ENCODE measurements at regions not wholly inside any gene's neighbourhood (a gene's known extent, or its start where the extent isn't known, plus 50 kb on each side); places are given as distances from the start of the nearest gene placed in this dataset.

- FAIRE-seq = no peak
- Histone ChIP-seq H4K20me1 (replicated peaks in 1 of 2; ENCODE audit: control insufficient read depth in 1 of 2, insufficient read depth in 2 of 2, low read length in 2 of 2) (no peaks in the 10 kb centered on the region), H3K9ac (replicated peaks in 1 of 4; ENCODE audit: extremely low read depth in 1 of 4, low read depth in 3 of 4, low read length in 3 of 4) (no peak overlapping the region), H4K5ac (ENCODE audit: insufficient read length, low read depth, low read length) (no peak overlapping the region), H2AK5ac (ENCODE audit: low read depth, low read length) (no peak overlapping the region), H3K4me3 (ENCODE audit: extremely low read depth in 1 of 4, insufficient read depth in 2 of 4, low read depth in 3 of 4, low read length in 4 of 4) (no peak overlapping the region), H3K9me3 (ENCODE audit: insufficient read depth in 2 of 2, low read depth in 1 of 2, low read length in 1 of 2) (no peaks in the 10 kb centered on the region), H3K23me2 (ENCODE audit: low read depth, low read length) (no peaks in the 10 kb centered on the region), H3K18ac (ENCODE audit: extremely low read depth, low read length) (no peak overlapping the region), H2BK15ac (ENCODE audit: low read length) (no peak overlapping the region), H3K36me3 (ENCODE audit: control insufficient read depth in 2 of 4, insufficient read depth in 4 of 4, low read length in 3 of 4) (no peaks in the 10 kb centered on the region), H4K91ac (replicated peaks; ENCODE audit: insufficient read length, low read length) (no peak overlapping the region), H3K79me1 (ENCODE audit: low read depth, low read length) (no peaks in the 10 kb centered on the region), H2BK12ac (ENCODE audit: low read depth, low read length) (no peak overlapping the region), H4K8ac (ENCODE audit: extremely low read depth, insufficient read depth, low read length) (no peak overlapping the region), H3K27ac (ENCODE audit: low read depth, low read length) (no peak overlapping the region), H3K4me2 (ENCODE audit: insufficient read depth in 1 of 2, low read depth in 2 of 2, low read length in 2 of 2) (no peak overlapping the region), H2BK120ac (replicated peaks; ENCODE audit: low read depth, low read length) (no peak overlapping the region), H2AFZ (ENCODE audit: low read length) (no peak overlapping the region), H3K14ac (ENCODE audit: insufficient read length) (no peak overlapping the region), H3K27me3 (replicated peaks in 1 of 4; ENCODE audit: control insufficient read depth in 3 of 4, extremely low read depth in 1 of 4, insufficient read depth in 3 of 4, low read length in 3 of 4) (no peaks in the 10 kb centered on the region), H2BK20ac (ENCODE audit: low read length) (no peak overlapping the region), H3K4ac (replicated peaks; ENCODE audit: insufficient read length, low read depth, low read length) (no peak overlapping the region), H3K23ac (ENCODE audit: insufficient read length) (no peak overlapping the region), H3K79me2 (ENCODE audit: control insufficient read depth in 1 of 2, insufficient read depth in 2 of 2, low read length in 2 of 2) (no peaks in the 10 kb centered on the region), H3K4me1 (replicated peaks in 1 of 4; ENCODE audit: control insufficient read depth in 3 of 4, insufficient read depth in 4 of 4, low read length in 3 of 4) (no peaks in the 10 kb centered on the region), H2BK5ac (ENCODE audit: low read depth, low read length) (no peak overlapping the region), H3K56ac (replicated peaks; ENCODE audit: insufficient read length, low read depth, low read length) (no peak overlapping the region)
- POLR2A ChIA-PET (ENCODE audit: partially characterized antibody) = no interaction called here
- CTCF ChIA-PET (ENCODE audit: partially characterized antibody) = no interaction called here
- 88% methylated on average over 3 of the region's 3 CpGs; no CpG with 5 or more reads in 1 of the 2 experiments for WGBS, 2 experiments (ENCODE audit: extremely low coverage in 1 of 2, insufficient coverage in 1 of 2, insufficient read length in 1 of 2, insufficient replicate concordance in 2 of 2, low coverage in 1 of 2, low lambda C conversion rate in 2 of 2, missing lambda C conversion rate in 1 of 2)
- TF ChIP-seq RFX5 (IDR thresholded peaks at IDR 0.05; ENCODE audit: borderline replicate concordance, low read depth, low read length) (no peak), EP300 (IDR thresholded peaks at IDR 0.05; ENCODE audit: borderline replicate concordance in 1 of 2, low read depth in 2 of 2, low read length in 2 of 2) (no peak), HDAC2 (IDR thresholded peaks at IDR 0.05; ENCODE audit: borderline replicate concordance in 1 of 2, low read depth in 2 of 2, low read length in 2 of 2) (no peak), SUZ12 (IDR thresholded peaks at IDR 0.05; ENCODE audit: low read length) (no peak), SP4 (IDR thresholded peaks at IDR 0.05; ENCODE audit: low read length) (no peak), TCF12 (IDR thresholded peaks at IDR 0.05; ENCODE audit: low read depth, low read length) (no peak), SAP30 (IDR thresholded peaks at IDR 0.05; ENCODE audit: insufficient read depth, insufficient replicate concordance, low read length) (no peak), BACH1 (IDR thresholded peaks at IDR 0.05; ENCODE audit: low read length) (no peak), GTF2F1 (IDR thresholded peaks at IDR 0.05; ENCODE audit: borderline replicate concordance, low read depth, low read length) (no peak), JUND (IDR thresholded peaks at IDR 0.05; ENCODE audit: low read length) (no peak), POU5F1 (IDR thresholded peaks at IDR 0.05; ENCODE audit: low read depth, low read length) (no peak)
- no peak for DNase-seq (ENCODE audit: low read depth in 1 of 2, low spot score in 2 of 2)
These were observed 52.7 kb upstream of the ZDHHC17 start for GRCh38 chr12:76711241-76711640.

Measured in H1 (cell line).